ENCODE measurements at regions not wholly inside any gene's neighbourhood (a gene's known extent, or its start where the extent isn't known, plus 50 kb on each side); places are given as distances from the start of the nearest gene placed in this dataset.

GRCh38 chr14:95023886-95024285 lies 133.4 kb downstream of the DICER1 start:
- H3K4me1 Mint-ChIP-seq = peaks cover 0 to 3% (median 0%) of the 10 kb centered on the region in 4 donors

GRCh38 chr14:95023115-95023514 lies 134.2 kb downstream of the DICER1 start:
- Histone ChIP-seq H3K27me3 (ENCODE audit: control insufficient read depth, insufficient read depth, low read length) (peaks cover 3% of the 10 kb centered on the region), H3K9me3 (ENCODE audit: control insufficient read depth in 2 of 2, low read length in 2 of 2) (peaks cover 3 to 5% of the 10 kb centered on the region in 2 experiments), H3K4me1 (ENCODE audit: control insufficient read depth, insufficient read depth, low read length, poor library complexity, severe bottlenecking) (no peaks in the 10 kb centered on the region), H3K27ac (ENCODE audit: insufficient read depth, low read length, poor library complexity, severe bottlenecking) (no peak overlapping the region), H3K4me3 (ENCODE audit: low read depth, low read length) (no peak overlapping the region), H3K36me3 (ENCODE audit: control insufficient read depth, insufficient read depth, low read length) (no peaks in the 10 kb centered on the region)
- Mint-ChIP-seq H3K36me3 (no peaks in the 10 kb centered on the region), H3K4me1 (peaks cover 0 to 3% (median 0%) of the 10 kb centered on the region in 4 donors), H3K27me3 (peaks cover 12% of the 10 kb centered on the region), H3K9me3 (peaks cover 0 to 2% (median 0%) of the 10 kb centered on the region in 7 donors), H3K4me3 (no peak overlapping the region), H3K27ac (no peak overlapping the region)
- DNase-seq = no peak
- no peak for ATAC-seq (ENCODE audit: low read depth in 2 of 2)

More at GRCh38 chr14:95023886-95024285, 133.4 kb downstream of the DICER1 start:
- ATAC-seq (ENCODE audit: low read depth in 2 of 2) (no peak), DNase-seq (no peak)
- Mint-ChIP-seq H3K27ac (no peak overlapping the region), H3K27me3 (peaks cover 17% of the 10 kb centered on the region), H3K9me3 (peaks cover 0 to 3% (median 0%) of the 10 kb centered on the region in 7 donors), H3K4me3 (no peak overlapping the region), H3K36me3 (no peaks in the 10 kb centered on the region)
- Histone ChIP-seq H3K27ac (ENCODE audit: insufficient read depth, low read length, poor library complexity, severe bottlenecking) (no peak overlapping the region), H3K36me3 (ENCODE audit: control insufficient read depth, insufficient read depth, low read length) (no peaks in the 10 kb centered on the region), H3K9me3 (ENCODE audit: control insufficient read depth in 2 of 2, low read length in 2 of 2) (peaks cover 3 to 5% of the 10 kb centered on the region in 2 experiments), H3K4me3 (ENCODE audit: low read depth, low read length) (no peak overlapping the region), H3K4me1 (ENCODE audit: control insufficient read depth, insufficient read depth, low read length, poor library complexity, severe bottlenecking) (no peaks in the 10 kb centered on the region), H3K27me3 (ENCODE audit: control insufficient read depth, insufficient read depth, low read length) (peaks cover 3% of the 10 kb centered on the region)

- H3K27ac Mint-ChIP-seq = no peak overlapping the region
- H3K4me3 Mint-ChIP-seq = no peak overlapping the region
Observed at GRCh38 chr14:95021588-95021987, 135.7 kb downstream of the DICER1 start.

GRCh38 chr14:95018821-95019220 lies 138.5 kb downstream of the DICER1 start:
- Mint-ChIP-seq H3K27ac (no peak overlapping the region), H3K36me3 (no peaks in the 10 kb centered on the region), H3K27me3 (peaks cover 18% of the 10 kb centered on the region), H3K4me3 (no peak overlapping the region), H3K9me3 (peaks cover 0 to 3% (median 0%) of the 10 kb centered on the region in 7 donors), H3K4me1 (peaks cover 0 to 3% (median 0%) of the 10 kb centered on the region in 4 donors)
- Histone ChIP-seq H3K9me3 (ENCODE audit: control insufficient read depth in 2 of 2, low read length in 2 of 2) (peaks cover 3 to 5% of the 10 kb centered on the region in 2 experiments), H3K27ac (ENCODE audit: insufficient read depth, low read length, poor library complexity, severe bottlenecking) (no peak overlapping the region), H3K4me1 (ENCODE audit: control insufficient read depth, insufficient read depth, low read length, poor library complexity, severe bottlenecking) (no peaks in the 10 kb centered on the region), H3K27me3 (ENCODE audit: control insufficient read depth, insufficient read depth, low read length) (peaks cover 3% of the 10 kb centered on the region), H3K36me3 (ENCODE audit: control insufficient read depth, insufficient read depth, low read length) (no peaks in the 10 kb centered on the region), H3K4me3 (ENCODE audit: low read depth, low read length) (no peak overlapping the region)
- ATAC-seq (ENCODE audit: low read depth in 2 of 2) (no peak), DNase-seq (no peak)

More at GRCh38 chr14:95021588-95021987, 135.7 kb downstream of the DICER1 start:
- no peak overlapping the region for H3K27ac ChIP-seq (ENCODE audit: insufficient read depth, low read length, poor library complexity, severe bottlenecking)
- no peak overlapping the region for H3K4me3 ChIP-seq (ENCODE audit: low read depth, low read length)
- peaks cover 0 to 2% (median 0%) of the 10 kb centered on the region in 7 donors for H3K9me3 Mint-ChIP-seq
- H3K27me3 Mint-ChIP-seq = peaks cover 13% of the 10 kb centered on the region
- DNase-seq (no peak), ATAC-seq (ENCODE audit: low read depth in 2 of 2) (no peak)
- H3K4me1 Mint-ChIP-seq = peaks cover 0 to 3% (median 0%) of the 10 kb centered on the region in 4 donors
- no peaks in the 10 kb centered on the region for H3K36me3 ChIP-seq (ENCODE audit: control insufficient read depth, insufficient read depth, low read length)
- peaks cover 3% of the 10 kb centered on the region for H3K27me3 ChIP-seq (ENCODE audit: control insufficient read depth, insufficient read depth, low read length)
- peaks cover 3 to 5% of the 10 kb centered on the region in 2 experiments for H3K9me3 ChIP-seq (ENCODE audit: control insufficient read depth in 2 of 2, low read length in 2 of 2)
- no peaks in the 10 kb centered on the region for H3K4me1 ChIP-seq (ENCODE audit: control insufficient read depth, insufficient read depth, low read length, poor library complexity, severe bottlenecking)
- no peaks in the 10 kb centered on the region for H3K36me3 Mint-ChIP-seq

DNA sequence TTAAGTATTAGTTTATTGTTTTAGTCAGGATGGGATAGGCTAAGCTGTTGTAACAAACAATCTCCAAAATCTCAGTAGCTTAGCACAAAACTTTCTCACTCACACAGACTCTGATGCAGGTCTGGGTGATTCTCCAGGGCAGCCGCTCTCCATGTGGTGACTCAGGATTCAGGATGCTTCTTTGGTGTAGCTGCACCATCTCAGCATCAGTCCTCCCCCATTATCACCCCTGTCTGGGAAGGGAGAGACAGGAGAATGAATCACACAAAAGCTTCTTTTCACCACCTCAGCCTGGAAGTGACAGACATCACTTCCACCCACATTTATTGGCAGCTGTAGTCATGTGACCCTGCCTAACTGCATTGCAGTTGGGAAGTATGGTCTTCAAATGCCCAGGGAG lies 142.3 kb downstream of the DICER1 start:
- Histone ChIP-seq H3K36me3 (ENCODE audit: control insufficient read depth, insufficient read depth, low read length) (no peaks in the 10 kb centered on the region), H3K27me3 (ENCODE audit: control insufficient read depth, insufficient read depth, low read length) (peaks cover 10% of the 10 kb centered on the region), H3K4me3 (ENCODE audit: low read depth, low read length) (no peak overlapping the region), H3K27ac (ENCODE audit: insufficient read depth, low read length, poor library complexity, severe bottlenecking) (no peak overlapping the region), H3K4me1 (ENCODE audit: control insufficient read depth, insufficient read depth, low read length, poor library complexity, severe bottlenecking) (no peaks in the 10 kb centered on the region), H3K9me3 (ENCODE audit: control insufficient read depth in 2 of 2, low read length in 2 of 2) (no peaks in the 10 kb centered on the region)
- Mint-ChIP-seq H3K27me3 (peaks cover 22% of the 10 kb centered on the region), H3K9me3 (peaks cover 0 to 5% (median 0%) of the 10 kb centered on the region in 7 donors), H3K36me3 (no peaks in the 10 kb centered on the region), H3K27ac (no peak overlapping the region), H3K4me1 (peaks cover 0 to under 1% (median 0%) of the 10 kb centered on the region in 4 donors), H3K4me3 (no peak overlapping the region)
- no peak for ATAC-seq (ENCODE audit: low read depth in 2 of 2)
- DNase-seq = no peak

DNA sequence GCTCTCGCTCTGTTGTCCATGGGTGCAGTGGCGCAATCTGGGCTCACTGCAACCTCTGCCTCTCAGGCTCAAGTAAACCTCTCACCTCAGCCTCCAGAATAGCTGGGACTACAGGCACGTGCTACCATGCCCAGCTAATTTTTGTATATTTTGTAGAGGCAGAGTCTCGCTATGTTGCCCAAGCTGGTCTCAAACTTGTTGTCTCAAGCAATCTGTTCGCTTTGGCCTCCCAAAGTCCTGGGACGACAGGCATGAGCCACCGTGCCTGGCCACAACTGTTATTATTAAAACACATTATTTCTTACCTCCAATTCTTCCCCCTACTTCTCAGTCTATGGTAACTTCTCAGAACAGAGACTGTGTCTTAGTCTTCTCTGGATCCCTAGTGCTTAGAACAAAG lies 143.3 kb downstream of the DICER1 start:
- DNase-seq (no peak), ATAC-seq (ENCODE audit: low read depth in 2 of 2) (no peak)
- Mint-ChIP-seq H3K27me3 (peaks cover 25% of the 10 kb centered on the region), H3K4me1 (no peaks in the 10 kb centered on the region), H3K36me3 (no peaks in the 10 kb centered on the region), H3K4me3 (no peak overlapping the region), H3K27ac (no peak overlapping the region), H3K9me3 (peaks cover 0 to 5% (median 0%) of the 10 kb centered on the region in 7 donors)
- no peaks in the 10 kb centered on the region for H3K4me1 ChIP-seq (ENCODE audit: control insufficient read depth, insufficient read depth, low read length, poor library complexity, severe bottlenecking)
- no peaks in the 10 kb centered on the region for H3K36me3 ChIP-seq (ENCODE audit: control insufficient read depth, insufficient read depth, low read length)
- no peak overlapping the region for H3K4me3 ChIP-seq (ENCODE audit: low read depth, low read length)
- H3K27ac ChIP-seq (ENCODE audit: insufficient read depth, low read length, poor library complexity, severe bottlenecking) = no peak overlapping the region
- H3K27me3 ChIP-seq (ENCODE audit: control insufficient read depth, insufficient read depth, low read length) = peaks cover 10% of the 10 kb centered on the region
- no peaks in the 10 kb centered on the region for H3K9me3 ChIP-seq (ENCODE audit: control insufficient read depth in 2 of 2, low read length in 2 of 2)

- DNase-seq (no peak), ATAC-seq (ENCODE audit: low read depth in 2 of 2) (no peak)
- H3K27me3 ChIP-seq (ENCODE audit: control insufficient read depth, insufficient read depth, low read length) = peaks cover 10% of the 10 kb centered on the region
- H3K36me3 ChIP-seq (ENCODE audit: control insufficient read depth, insufficient read depth, low read length) = no peaks in the 10 kb centered on the region
- H3K4me3 Mint-ChIP-seq = no peak overlapping the region
- no peaks in the 10 kb centered on the region for H3K36me3 Mint-ChIP-seq
- no peaks in the 10 kb centered on the region for H3K4me1 ChIP-seq (ENCODE audit: control insufficient read depth, insufficient read depth, low read length, poor library complexity, severe bottlenecking)
- H3K4me1 Mint-ChIP-seq = no peaks in the 10 kb centered on the region
- H3K27ac ChIP-seq (ENCODE audit: insufficient read depth, low read length, poor library complexity, severe bottlenecking) = no peak overlapping the region
- H3K9me3 Mint-ChIP-seq = peaks cover 0 to 5% (median 0%) of the 10 kb centered on the region in 7 donors
- no peaks in the 10 kb centered on the region for H3K9me3 ChIP-seq (ENCODE audit: control insufficient read depth in 2 of 2, low read length in 2 of 2)
- H3K4me3 ChIP-seq (ENCODE audit: low read depth, low read length) = no peak overlapping the region
- no peak overlapping the region for H3K27ac Mint-ChIP-seq
- H3K27me3 Mint-ChIP-seq = peaks cover 21% of the 10 kb centered on the region
Observed at GRCh38 chr14:95011445-95012006, 145.8 kb downstream of the DICER1 start.
